RWPE2 (cell line): ENCODE measurements at regions not wholly inside any gene's neighbourhood (a gene's known extent, or its start where the extent isn't known, plus 50 kb on each side); places are given as distances from the start of the nearest gene placed in this dataset.

Experiments used
- ATAC-seq: fragments of 200-7000 bp; cut with Tn5 transposase; 3 replicates; pipeline ENCODE4 v1.9.1; 2021; ENCODE audit warnings: low read depth
- DNase-seq: peaks from one replicate; pipeline ENCODE4 v3.0.0-alpha.2; 2020; ENCODE audit warnings: low spot score
- H3K27ac ChIP-seq: fragments of 450-650 bp; 2 replicates; pipeline ENCODE4 v1.5.1; 2017; ENCODE audit warnings: mild to moderate bottlenecking; ENCODE audit not compliant: poor library complexity, severe bottlenecking
- H3K27me3 ChIP-seq: fragments of 250-450 bp; sonication (Bioruptor Pico); 2 replicates; pipeline ENCODE4 v1.5.1; 2021; ENCODE audit warnings: mild to moderate bottlenecking, moderate library complexity; ENCODE audit not compliant: insufficient read depth, poor library complexity, severe bottlenecking
- H3K36me3 ChIP-seq: fragments of 250-450 bp; sonication (Bioruptor Pico); 2 replicates; pipeline ENCODE4 v1.5.1; 2020; ENCODE audit warnings: low read depth, mild to moderate bottlenecking, moderate library complexity
- H3K4me1 ChIP-seq: fragments of 250-450 bp; sonication (Bioruptor Pico); 2 replicates; pipeline ENCODE4 v1.5.1; 2021; ENCODE audit warnings: mild to moderate bottlenecking, moderate library complexity; ENCODE audit not compliant: insufficient read depth, poor library complexity, severe bottlenecking
- H3K4me3 ChIP-seq: fragments of 250-450 bp; sonication (Bioruptor Pico); 2 replicates; pipeline ENCODE4 v1.5.1; 2021; ENCODE audit warnings: mild to moderate bottlenecking, moderate library complexity; ENCODE audit not compliant: severe bottlenecking
- H3K9me3 ChIP-seq: fragments of 250-450 bp; sonication (Bioruptor Pico); 2 replicates; pipeline ENCODE4 v1.5.1; 2021; ENCODE audit warnings: mild to moderate bottlenecking, moderate library complexity; ENCODE audit not compliant: severe bottlenecking
- TF ChIP-seq, protein P1 (sequence below): fragments of 450-650 bp; IDR thresholded peaks from one replicate; pipeline ENCODE4 v1.5.1; 2017; ENCODE audit warnings: mild to moderate bottlenecking, moderate library complexity; ENCODE audit not compliant: poor library complexity, severe bottlenecking

DNA sequence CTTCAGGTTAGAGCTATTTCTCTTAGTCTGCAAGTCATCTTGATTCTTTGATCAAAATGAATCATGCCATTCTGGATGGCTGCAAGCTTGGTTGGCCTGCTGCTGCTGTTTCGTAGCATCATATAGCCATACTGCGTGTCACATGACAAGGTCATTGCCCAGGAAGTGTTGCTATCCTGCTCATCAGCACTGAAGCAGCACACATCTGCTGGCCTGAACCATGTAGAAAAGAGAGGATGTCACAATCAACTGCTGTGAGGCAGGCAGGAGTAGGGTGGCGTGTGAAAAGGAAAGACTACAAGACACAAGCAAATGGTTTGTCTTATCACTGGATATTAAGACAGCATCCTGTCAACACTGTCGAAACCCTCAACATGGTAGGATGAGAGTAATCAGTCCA, 376.7 kb upstream of the RORB start:
- ATAC-seq (no peak), DNase-seq (no peak)
- Histone ChIP-seq H3K36me3 (no peaks in the 10 kb centered on the region), H3K4me3 (no peak overlapping the region), H3K27me3 (peaks cover 8% of the 10 kb centered on the region), H3K9me3 (no peaks in the 10 kb centered on the region), H3K27ac (no peak overlapping the region), H3K4me1 (no peaks in the 10 kb centered on the region)
- TF ChIP-seq, protein P1, sequence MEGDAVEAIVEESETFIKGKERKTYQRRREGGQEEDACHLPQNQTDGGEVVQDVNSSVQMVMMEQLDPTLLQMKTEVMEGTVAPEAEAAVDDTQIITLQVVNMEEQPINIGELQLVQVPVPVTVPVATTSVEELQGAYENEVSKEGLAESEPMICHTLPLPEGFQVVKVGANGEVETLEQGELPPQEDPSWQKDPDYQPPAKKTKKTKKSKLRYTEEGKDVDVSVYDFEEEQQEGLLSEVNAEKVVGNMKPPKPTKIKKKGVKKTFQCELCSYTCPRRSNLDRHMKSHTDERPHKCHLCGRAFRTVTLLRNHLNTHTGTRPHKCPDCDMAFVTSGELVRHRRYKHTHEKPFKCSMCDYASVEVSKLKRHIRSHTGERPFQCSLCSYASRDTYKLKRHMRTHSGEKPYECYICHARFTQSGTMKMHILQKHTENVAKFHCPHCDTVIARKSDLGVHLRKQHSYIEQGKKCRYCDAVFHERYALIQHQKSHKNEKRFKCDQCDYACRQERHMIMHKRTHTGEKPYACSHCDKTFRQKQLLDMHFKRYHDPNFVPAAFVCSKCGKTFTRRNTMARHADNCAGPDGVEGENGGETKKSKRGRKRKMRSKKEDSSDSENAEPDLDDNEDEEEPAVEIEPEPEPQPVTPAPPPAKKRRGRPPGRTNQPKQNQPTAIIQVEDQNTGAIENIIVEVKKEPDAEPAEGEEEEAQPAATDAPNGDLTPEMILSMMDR, result no peak

DNA sequence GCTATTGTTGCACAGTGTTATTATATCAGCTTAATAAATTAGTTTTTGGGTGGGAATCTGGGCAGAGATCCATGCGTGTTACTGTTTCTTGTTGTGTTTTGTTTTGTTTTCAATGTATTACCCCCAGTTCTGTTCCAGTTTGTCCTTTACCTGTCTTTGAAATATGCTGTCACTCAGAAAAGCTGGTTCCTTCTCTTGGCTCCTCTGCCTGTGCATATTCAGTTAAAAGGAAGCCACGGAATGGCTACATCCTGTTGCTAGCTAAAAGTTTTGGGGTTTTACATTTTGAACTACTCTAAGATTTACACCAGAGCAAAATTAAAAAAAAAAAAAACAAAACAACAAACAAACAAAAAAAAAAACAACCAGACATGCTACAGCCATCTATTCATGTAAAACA, 374.9 kb upstream of the RORB start:
- H3K27ac ChIP-seq, result no peak overlapping the region
- H3K27me3 ChIP-seq, result peaks cover 9% of the 10 kb centered on the region
- H3K36me3 ChIP-seq, result no peaks in the 10 kb centered on the region
- ATAC-seq (no peak), DNase-seq (no peak)
- no peak overlapping the region for H3K4me3 ChIP-seq
- no peaks in the 10 kb centered on the region for H3K9me3 ChIP-seq
- TF ChIP-seq, protein P1, result no peak
- H3K4me1 ChIP-seq, result no peaks in the 10 kb centered on the region

DNA sequence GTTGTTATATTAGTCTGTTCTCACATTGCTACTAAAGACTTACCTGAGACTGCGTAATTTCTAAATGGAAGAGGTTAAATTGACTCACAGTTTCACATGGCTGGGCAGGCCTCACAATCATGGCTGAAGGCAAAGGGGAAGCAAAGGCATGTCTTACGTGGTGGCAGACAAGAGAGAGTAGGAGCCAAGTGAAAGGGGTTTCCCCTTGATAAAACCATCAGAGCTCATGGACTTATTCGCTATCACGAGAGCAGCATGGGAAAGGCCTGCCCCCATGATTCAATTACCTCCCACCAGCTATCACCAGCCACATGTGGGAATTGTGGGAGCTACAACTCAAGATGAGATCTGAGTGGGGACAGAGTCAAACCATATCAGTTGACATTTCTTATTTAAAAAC, 374.5 kb upstream of the RORB start:
- Histone ChIP-seq H3K9me3 (no peaks in the 10 kb centered on the region), H3K4me1 (no peaks in the 10 kb centered on the region), H3K27ac (no peak overlapping the region), H3K4me3 (no peak overlapping the region), H3K27me3 (peaks cover 9% of the 10 kb centered on the region), H3K36me3 (no peaks in the 10 kb centered on the region)
- TF ChIP-seq, protein P1, result no peak
- ATAC-seq (no peak), DNase-seq (no peak)

DNA sequence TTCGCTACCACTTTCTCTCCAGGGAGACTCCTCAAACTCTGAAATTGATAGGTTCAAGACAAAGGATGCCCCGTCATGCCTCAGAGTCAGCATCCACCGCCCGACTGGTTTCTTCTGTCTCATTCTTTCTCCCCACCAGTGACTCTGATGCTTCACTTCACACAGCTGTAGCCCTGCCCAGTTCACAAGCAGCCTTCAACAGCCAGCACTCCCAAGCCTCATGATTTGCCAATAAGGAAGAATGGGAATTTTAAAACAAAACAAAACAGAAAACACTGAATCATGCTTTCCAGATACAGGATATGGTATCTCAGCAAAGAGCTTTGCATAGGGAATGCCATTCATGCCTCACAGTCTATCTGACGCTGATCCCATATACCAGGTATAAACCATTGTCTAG, 371.2 kb upstream of the RORB start:
- TF ChIP-seq, protein P1, result no peak
- no peak overlapping the region for H3K4me3 ChIP-seq
- no peaks in the 10 kb centered on the region for H3K4me1 ChIP-seq
- H3K36me3 ChIP-seq, result no peaks in the 10 kb centered on the region
- peaks cover 9% of the 10 kb centered on the region for H3K27me3 ChIP-seq
- no peak for DNase-seq
- H3K9me3 ChIP-seq, result no peaks in the 10 kb centered on the region
- H3K27ac ChIP-seq, result no peak overlapping the region
- no peak for ATAC-seq

DNA sequence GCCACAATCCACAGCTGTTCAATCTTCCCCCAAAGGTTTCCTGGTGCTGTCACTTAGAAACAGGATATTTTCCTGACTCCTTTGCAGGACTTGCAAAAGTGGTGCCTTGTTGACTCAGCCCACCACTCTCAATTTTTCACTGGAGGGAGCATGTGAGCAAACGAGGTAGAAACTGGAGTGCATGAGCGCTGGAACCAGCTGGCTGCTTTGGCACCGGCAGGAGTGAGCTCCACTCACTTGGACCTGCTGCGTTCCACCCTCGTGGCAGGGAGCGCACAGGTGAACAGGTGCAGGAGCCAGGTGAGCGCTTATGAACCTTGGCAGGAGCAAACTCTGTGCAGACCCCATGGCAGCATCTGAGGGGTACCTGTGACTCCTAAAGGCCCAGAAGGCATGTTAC, 364.1 kb upstream of the RORB start:
- peak; percentile 28 for DNase-seq
- H3K27ac ChIP-seq, result no peak overlapping the region
- TF ChIP-seq, protein P1, result no peak
- ATAC-seq, result no peak
- H3K9me3 ChIP-seq, result no peaks in the 10 kb centered on the region
- H3K36me3 ChIP-seq, result no peaks in the 10 kb centered on the region
- no peak overlapping the region for H3K4me3 ChIP-seq
- H3K4me1 ChIP-seq, result no peaks in the 10 kb centered on the region
- H3K27me3 ChIP-seq, result peaks cover 5% of the 10 kb centered on the region
